ENCODE measurements at regions not wholly inside any gene's neighbourhood (a gene's known extent, or its start where the extent isn't known, plus 50 kb on each side); places are given as distances from the start of the nearest gene placed in this dataset.

DNA sequence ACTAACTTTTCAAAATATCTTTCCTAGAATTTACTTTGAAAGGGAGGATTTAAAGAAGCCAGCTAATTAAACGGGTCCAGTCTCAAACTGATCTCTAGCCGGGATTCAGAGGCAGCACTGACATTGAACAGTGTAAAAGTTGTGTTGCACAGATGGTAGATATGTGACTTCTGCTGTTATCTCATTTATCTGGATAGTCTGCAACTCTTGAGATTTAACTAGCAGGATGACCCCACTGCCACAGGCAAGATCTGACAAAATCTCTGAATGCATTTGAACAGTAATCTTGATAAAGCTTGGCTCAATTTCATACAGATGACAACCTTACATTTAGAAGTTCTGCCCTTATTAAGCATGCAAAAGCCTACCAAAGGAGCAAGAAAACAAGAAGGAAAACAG is 138.0 kb upstream of the CPNE8 start:
- no peak for DNase-seq

DNA sequence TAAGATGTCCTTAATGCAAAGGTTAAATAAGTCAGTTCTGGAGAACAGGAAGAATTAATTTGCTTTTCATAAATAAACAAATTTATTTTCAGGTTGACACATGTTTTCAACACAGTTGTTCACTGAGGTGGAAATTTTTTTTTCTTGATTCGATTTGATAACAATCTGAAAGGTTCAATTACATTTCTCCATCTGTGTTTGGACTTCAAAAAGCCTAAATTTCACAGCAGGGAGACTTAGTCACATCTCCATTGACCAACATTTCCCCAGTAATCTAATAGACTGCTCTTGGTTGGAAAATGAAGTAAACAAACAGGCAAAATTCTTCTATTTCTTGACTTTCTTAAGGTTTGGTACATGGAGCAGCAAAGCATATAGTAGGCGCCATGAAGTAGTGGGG is 134.9 kb upstream of the CPNE8 start:
- DNase-seq = no peak

DNA sequence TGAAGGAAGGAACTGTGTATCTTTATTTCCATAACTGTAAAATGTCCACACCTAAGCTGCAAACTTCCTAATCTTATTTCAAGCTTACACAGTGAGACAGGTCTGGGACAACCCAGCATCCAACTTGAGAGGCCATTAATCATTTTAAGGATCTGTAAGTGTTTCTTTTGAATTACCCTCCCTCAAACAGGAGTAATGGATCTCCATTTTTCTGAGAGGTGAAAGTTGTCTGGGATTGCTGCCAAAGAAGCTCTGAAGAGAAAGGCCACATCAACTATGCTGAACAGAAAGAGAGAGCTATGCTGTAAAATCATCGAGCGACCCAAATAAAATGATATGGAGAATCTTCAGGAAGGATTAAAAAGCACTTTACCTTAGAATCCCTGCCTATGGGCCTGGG is 131.7 kb upstream of the CPNE8 start:
- DNase-seq = no peak

DNA sequence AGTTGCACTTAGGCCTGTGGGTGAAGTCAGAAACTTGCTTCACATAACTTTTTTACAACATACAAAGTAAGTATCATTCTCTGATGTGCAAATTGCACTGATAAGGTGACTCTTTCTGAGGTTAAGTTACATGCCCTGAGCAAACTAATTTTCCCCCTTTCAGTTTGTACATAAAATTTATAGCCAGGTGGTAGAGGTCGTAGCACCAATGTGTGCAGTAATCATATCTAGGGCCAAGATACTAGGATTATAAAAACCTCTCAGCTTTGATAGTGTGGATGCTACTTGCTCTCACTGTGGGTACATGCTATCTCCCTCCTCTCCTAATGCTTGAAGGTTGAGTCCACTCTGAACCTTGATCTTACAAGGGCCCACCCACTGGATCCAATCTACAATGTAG is 130.7 kb upstream of the CPNE8 start:
- DNase-seq = no peak

DNA sequence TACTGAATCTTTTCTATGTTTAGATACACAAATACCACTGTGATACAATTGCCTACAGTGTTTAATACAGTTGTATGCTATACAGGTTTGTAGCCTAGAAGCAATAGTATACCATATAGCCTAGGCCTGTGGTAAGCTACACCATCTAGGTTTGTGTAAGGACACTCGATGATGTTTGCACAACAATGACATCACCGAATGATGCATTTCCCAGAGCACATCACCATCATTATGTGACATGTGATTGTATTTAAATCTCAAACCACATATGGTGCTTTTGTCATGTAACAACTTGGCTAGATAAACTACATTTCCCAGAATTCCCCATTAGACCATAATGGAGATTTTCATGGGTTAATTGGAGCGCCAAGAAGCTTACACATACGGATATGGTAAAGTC is 128.4 kb upstream of the CPNE8 start:
- no peak for DNase-seq

DNA sequence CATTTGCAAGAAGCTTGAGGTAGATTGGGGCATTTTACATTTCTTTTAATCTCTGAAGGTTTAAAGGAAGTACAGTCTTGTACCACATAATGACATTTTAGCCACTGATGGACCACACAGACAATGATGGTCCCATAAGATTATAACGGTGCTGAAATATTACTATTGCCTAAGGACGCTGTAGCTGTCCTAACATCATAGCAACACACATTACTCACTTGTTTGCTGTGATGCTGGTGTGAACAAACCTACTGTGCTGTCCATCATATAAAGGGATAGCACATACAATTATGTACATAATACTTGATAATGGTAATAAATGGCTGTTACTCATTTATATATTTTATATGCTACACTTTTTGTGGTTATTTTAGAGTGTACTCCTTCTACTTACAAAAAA is 127.1 kb upstream of the CPNE8 start:
- no peak for DNase-seq

DNA sequence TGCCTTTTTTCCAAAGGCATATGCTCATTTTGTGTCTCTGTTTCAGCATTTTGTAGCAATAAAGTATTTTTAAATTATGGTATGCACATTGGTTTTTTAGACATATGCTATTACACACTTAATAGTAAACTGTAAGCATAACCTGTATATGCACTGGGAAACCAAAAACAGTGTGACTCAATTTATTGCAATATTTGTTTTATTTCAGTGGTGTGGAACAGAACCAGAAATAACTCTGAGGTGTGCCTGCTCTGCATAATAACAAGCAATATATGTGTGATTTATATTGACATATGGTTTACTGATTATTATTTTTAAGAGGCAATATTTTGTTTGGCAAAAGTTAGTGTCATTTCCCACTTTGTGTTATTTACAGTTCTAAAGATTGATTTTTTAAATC is 126.6 kb upstream of the CPNE8 start:
- no peak for DNase-seq

DNA sequence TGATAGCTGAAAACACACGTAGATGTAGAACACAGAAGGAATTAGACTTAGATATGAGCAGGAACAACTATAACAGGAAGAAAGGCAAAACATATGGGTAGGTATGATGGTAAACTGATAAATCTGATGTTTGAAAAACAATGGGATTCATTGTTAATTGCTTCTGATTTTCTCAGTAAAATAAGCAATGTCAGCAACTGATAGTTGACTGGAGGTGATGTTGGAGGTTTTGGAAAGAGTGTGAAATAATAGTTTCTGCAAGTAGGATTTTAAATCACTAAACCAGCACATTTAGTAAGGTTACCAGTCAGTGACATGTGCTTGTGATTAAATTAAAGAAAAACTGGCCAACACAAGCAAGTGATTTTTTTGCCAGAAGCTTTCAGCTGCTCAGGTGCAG is 123.0 kb upstream of the CPNE8 start:
- DNase-seq = no peak

DNA sequence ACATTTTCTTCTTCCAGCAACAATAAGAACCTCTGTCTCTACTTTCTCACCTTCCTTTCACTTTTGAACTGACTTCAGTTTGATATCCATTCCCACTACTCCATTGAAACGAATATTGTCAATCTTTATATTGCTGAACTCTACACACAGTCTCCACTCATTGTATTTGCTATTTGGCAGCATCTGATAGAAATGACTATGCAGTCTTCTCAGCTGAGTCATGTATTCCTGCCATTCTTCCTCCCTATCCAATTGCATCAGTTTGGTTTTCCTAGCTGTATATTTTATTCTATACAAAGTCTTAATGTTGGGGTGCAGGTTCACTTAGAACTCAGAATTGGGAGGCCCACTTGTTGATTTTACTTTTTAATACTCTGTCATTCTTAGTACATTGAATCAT is 107.5 kb upstream of the CPNE8 start:
- no peak for DNase-seq

DNA sequence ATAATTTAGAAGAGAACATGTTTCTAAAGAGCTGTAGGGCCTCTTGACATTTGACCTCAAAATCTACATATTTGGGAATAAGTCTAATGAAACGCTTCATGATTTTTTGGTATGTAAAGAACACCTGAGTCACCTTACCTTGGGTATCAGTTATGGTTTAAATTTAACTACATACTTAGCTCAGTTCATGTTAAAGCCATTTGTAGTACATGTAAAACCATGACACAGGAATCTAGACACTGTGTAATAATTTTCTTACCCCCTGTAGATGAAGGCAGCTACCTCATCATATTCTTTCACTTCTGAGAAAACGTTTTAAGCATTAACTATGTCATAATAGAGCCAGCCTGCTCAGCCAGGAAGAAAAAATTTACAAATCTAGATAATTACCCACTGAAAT is 105.8 kb upstream of the CPNE8 start:
- DNase-seq = no peak

GRCh38 chr12:39010406-39010805 is 105.0 kb upstream of the CPNE8 start:
- DNase-seq = no peak

DNA sequence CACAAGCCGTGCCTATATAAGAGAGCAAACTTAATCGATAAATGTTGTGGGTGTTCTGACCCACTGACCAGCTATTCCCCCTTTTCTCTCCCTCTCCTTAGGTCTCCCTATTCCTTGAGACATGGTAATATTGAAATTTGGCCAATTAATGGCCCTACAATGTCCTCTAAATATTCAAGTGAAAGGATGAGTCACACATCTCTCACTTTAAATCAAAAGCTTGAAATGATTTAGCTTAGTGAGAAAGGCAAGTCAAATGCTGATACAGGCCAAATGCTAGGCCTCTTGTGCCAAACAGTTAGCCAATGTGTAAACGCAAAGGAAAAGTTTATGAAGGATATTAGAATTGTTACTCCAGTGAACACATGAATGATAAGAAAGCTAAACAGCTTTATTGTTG is 102.2 kb upstream of the CPNE8 start:
- no peak for DNase-seq

- DNase-seq = no peak
These were observed 100.9 kb upstream of the CPNE8 start for GRCh38 chr12:39006286-39006685.

GRCh38 chr12:39005671-39006070 is 100.3 kb upstream of the CPNE8 start:
- no peak for DNase-seq

- no peak for DNase-seq
These were observed 98.3 kb upstream of the CPNE8 start for GRCh38 chr12:39003541-39004155.

GRCh38 chr12:39000370-39000769 is 95.0 kb upstream of the CPNE8 start:
- no peak for DNase-seq

GRCh38 chr12:38998887-38999482 is 93.6 kb upstream of the CPNE8 start:
- no peak for DNase-seq

DNA sequence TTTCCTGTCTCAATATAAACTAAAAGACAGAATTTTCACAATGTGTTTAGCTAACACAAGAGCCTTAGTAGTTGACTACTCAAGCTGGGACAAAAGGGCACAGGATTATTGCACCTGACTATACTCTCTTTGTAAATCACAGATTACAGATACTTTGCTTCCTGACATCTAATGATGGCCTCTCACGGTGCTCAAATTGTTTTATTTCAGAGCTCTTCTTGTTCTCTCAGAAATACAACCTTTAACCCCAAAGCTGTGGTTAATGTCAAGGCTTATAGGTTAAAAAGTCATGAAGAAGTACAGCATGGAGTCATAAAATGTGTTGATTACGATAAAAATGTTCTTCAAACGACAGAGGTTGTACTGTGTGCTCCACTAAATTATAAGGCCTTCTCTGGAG is 89.9 kb upstream of the CPNE8 start:
- no peak for DNase-seq

DNA sequence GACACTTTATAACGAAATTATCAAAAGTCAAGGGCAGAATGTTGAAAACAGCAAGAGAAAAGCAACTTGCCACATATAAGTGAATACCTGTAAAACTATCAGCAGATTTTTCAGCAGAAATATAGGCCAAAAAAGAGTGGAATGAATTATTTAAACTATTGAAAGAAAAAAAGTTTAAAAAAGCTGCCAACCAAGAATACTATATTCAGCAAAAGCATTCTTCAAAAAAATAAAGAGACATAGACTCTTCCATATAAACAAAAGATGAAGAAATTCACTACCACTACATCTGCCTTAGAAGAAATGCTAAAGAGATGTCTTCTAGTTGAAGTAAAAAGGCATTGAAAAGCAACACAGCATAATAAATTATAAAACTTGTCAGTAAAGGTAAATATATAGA is 80.6 kb upstream of the CPNE8 start:
- DNase-seq = no peak

- no peak for DNase-seq
These were observed 79.0 kb upstream of the CPNE8 start for GRCh38 chr12:38984388-38984787.

DNA sequence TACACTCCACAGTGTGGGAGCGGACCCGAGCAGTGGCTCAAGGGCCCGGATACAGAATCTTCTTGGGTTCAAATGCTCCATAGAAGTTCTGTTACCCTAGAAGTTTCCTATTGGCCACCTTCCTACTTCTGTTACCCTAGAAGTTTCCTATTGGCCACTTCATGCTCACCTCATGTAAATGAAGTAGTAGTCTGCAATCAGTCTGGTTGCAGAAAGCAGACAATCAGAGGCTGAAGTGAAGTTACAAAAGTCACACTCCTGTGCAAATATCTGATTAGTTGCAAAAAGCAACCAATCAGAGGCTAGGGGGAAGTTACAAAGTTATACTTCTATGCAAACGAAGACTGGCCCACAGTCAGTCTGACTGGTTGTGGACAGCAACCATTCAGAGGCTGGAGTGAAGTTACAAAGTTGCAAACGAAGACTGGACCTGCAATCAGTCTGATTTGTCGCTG is 77.8 kb upstream of the CPNE8 start:
- DNase-seq = no peak

- no peak for DNase-seq
These were observed 71.7 kb upstream of the CPNE8 start for GRCh38 chr12:38977132-38977531.

GRCh38 chr12:38969706-38970105 is 64.3 kb upstream of the CPNE8 start:
- no peak for DNase-seq

DNA sequence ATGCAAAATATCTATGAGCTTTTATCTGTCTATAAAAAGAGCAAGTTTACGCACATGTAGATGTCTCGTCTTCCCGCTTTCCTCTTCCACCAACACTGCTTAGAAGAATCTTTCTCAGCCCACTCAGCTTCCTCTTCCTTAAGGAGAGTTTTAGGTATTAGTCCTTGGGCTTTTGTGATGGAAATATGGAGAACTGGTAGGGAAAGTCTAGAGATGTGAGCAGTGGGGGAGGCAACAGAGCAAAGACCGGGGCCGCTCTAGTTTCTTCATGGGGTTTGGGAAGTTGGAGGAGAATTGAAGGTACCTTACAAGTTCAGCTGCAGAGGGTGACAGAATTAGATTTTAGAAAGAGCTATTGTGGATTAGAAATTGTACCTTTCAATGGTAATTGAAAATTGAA is 56.3 kb upstream of the CPNE8 start:
- no peak for DNase-seq

GRCh38 chr12:38961012-38961411 is 55.6 kb upstream of the CPNE8 start:
- DNase-seq = no peak
